Uterus (tissue), 3 donors: ENCODE measurements at regions not wholly inside any gene's neighbourhood (a gene's known extent, or its start where the extent isn't known, plus 50 kb on each side); places are given as distances from the start of the nearest gene placed in this dataset.

Source experiments
- DNase-seq, 2 donors: peaks; one replicate each; pipeline ENCODE4 v3.0.0-alpha.2; 2019 to 2020
- H3K27ac ChIP-seq, 2 donors: fragments of 200-600 bp; sonication (generic); 1 replicate in 1 of 2; 2 replicates in 1 of 2; pipeline ENCODE4 v1.5.1; 2016 to 2018
- H3K27me3 ChIP-seq, 2 donors: fragments of 200-600 bp; sonication (generic); one replicate each; pipeline ENCODE4 v1.5.1; 2018 to 2019; ENCODE audit warnings: control low read depth in 1 of 2
- H3K36me3 ChIP-seq, 2 donors: fragments of 200-600 bp; sonication (generic); one replicate each; pipeline ENCODE4 v1.5.1; 2019; ENCODE audit warnings: control low read depth in 1 of 2
- H3K4me1 ChIP-seq, 2 donors: fragments of 200-600 bp; sonication (generic); one replicate each; pipeline ENCODE4 v1.5.1; 2018 to 2019; ENCODE audit warnings: control low read depth in 1 of 2
- H3K4me3 ChIP-seq, 2 donors: fragments of 200-600 bp; sonication (generic); 1 replicate in 1 of 2; 2 replicates in 1 of 2; pipeline ENCODE4 v1.5.1; 2018 to 2019; ENCODE audit warnings: mild to moderate bottlenecking in 1 of 2
- H3K9me3 ChIP-seq, 2 donors: fragments of 200-600 bp; sonication (generic); one replicate each; pipeline ENCODE4 v1.5.1; 2019; ENCODE audit warnings: control low read depth in 1 of 2
- POLR2A ChIP-seq, 2 donors: fragments of 450-650 bp; IDR thresholded peaks; one replicate each; pipeline ENCODE4 v1.6.1; 2016; ENCODE audit warnings: antibody characterized with exemption in 2 of 2, mild to moderate bottlenecking in 1 of 2, moderate library complexity in 1 of 2
- intact Hi-C: fragments of 100-400 bp; cut with DNase I; formaldehyde crosslinking; loops from one replicate; pipeline ENCODE4 v1.15.1; 2023; ENCODE audit warnings: low total_unique reads
- TF ChIP-seq, protein P1 (sequence below), 4 experiments: fragments of 200-600 bp in 2 of 4; fragments of 450-650 bp in 2 of 4; sonication (generic) in 2 of 4; IDR thresholded peaks; one replicate each; pipeline ENCODE4 v1.5.1; 2016 to 2019; ENCODE audit warnings: antibody characterized with exemption in 4 of 4, mild to moderate bottlenecking in 2 of 4, moderate library complexity in 1 of 4
- donor health status: DM: yes; HTN: yes; CAD: no.

DNA sequence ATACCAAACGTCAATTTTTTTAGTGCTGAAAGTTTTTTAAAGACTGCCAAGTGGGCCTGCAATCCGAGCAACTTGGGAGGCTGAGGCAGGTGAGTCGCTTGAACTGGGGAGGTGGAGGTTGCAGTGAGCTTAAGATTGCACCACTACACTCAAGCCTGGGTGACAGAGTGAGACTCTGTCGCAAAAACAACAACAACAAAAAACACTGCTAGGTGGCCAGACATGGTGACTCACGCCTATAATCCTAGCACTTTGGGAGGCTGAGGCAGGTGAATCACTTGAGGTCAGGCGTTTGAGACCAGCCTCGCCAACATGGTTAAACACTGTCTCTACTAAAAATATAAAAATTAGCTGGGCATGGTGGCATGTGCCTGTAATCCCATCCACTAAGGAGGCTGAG lies 202.8 kb upstream of the COPS8 start:
- no peak for TF ChIP-seq POLR2A (IDR thresholded peaks at IDR 0.05)
- TF ChIP-seq, protein P1, sequence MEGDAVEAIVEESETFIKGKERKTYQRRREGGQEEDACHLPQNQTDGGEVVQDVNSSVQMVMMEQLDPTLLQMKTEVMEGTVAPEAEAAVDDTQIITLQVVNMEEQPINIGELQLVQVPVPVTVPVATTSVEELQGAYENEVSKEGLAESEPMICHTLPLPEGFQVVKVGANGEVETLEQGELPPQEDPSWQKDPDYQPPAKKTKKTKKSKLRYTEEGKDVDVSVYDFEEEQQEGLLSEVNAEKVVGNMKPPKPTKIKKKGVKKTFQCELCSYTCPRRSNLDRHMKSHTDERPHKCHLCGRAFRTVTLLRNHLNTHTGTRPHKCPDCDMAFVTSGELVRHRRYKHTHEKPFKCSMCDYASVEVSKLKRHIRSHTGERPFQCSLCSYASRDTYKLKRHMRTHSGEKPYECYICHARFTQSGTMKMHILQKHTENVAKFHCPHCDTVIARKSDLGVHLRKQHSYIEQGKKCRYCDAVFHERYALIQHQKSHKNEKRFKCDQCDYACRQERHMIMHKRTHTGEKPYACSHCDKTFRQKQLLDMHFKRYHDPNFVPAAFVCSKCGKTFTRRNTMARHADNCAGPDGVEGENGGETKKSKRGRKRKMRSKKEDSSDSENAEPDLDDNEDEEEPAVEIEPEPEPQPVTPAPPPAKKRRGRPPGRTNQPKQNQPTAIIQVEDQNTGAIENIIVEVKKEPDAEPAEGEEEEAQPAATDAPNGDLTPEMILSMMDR (IDR thresholded peaks at IDR 0.05), result no peak
- Histone ChIP-seq H3K9me3 (no peaks in the 10 kb centered on the region), H3K36me3 (no peaks in the 10 kb centered on the region), H3K27me3 (no peaks in the 10 kb centered on the region), H3K27ac (no peak overlapping the region), H3K4me3 (no peak overlapping the region), H3K4me1 (no peaks in the 10 kb centered on the region)
- DNase-seq, result no peak
- intact Hi-C loops, result no loop called here

DNA sequence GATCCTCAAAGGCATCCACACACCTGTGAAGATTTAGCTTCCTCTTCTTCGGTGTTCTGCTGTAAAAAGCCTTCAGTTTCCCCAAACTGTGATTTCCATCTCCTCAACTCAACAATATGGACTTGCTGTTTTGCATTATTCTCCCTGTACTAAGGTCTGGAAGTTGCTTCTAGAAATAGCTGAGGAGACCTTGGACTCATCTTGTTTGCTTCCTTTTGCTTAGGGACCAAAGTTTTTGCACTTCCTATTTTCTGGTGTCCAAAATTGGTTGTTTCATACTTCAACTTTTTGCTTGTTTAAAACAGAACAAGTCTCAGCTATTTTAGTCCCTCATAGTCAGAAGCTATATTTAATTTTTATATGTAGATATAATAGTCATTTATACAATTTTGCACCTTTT lies 201.9 kb upstream of the COPS8 start:
- no peaks in the 10 kb centered on the region for H3K36me3 ChIP-seq
- no peak for DNase-seq
- H3K27ac ChIP-seq, result no peak overlapping the region
- H3K27me3 ChIP-seq, result no peaks in the 10 kb centered on the region
- no peaks in the 10 kb centered on the region for H3K9me3 ChIP-seq
- TF ChIP-seq, protein P1 (IDR thresholded peaks at IDR 0.05), result no peak
- no peak for TF ChIP-seq POLR2A (IDR thresholded peaks at IDR 0.05)
- H3K4me1 ChIP-seq, result no peaks in the 10 kb centered on the region
- intact Hi-C loops, result no loop called here
- H3K4me3 ChIP-seq, result no peak overlapping the region

- intact Hi-C loops, result no loop called here
- TF ChIP-seq POLR2A (IDR thresholded peaks at IDR 0.05), result no peak
- TF ChIP-seq, protein P1 (IDR thresholded peaks at IDR 0.05), result no peak
- no peak overlapping the region for H3K27ac ChIP-seq
- H3K4me1 ChIP-seq, result no peaks in the 10 kb centered on the region
- H3K27me3 ChIP-seq, result no peaks in the 10 kb centered on the region
- no peaks in the 10 kb centered on the region for H3K36me3 ChIP-seq
- no peak overlapping the region for H3K4me3 ChIP-seq
- DNase-seq, result no peak
- H3K9me3 ChIP-seq, result no peaks in the 10 kb centered on the region
Measured at GRCh38 chr2:236884569-236885175, 201.0 kb upstream of the COPS8 start.

- no peaks in the 10 kb centered on the region for H3K4me1 ChIP-seq
- no peak overlapping the region for H3K4me3 ChIP-seq
- no peaks in the 10 kb centered on the region for H3K36me3 ChIP-seq
- no peak for TF ChIP-seq POLR2A (IDR thresholded peaks at IDR 0.05)
- TF ChIP-seq, protein P1 (IDR thresholded peaks at IDR 0.05), result no peak
- no peak for DNase-seq
- H3K27me3 ChIP-seq, result no peaks in the 10 kb centered on the region
- no peaks in the 10 kb centered on the region for H3K9me3 ChIP-seq
- intact Hi-C loops, result no loop called here
- H3K27ac ChIP-seq, result no peak overlapping the region
Measured at GRCh38 chr2:236886456-236886855, 199.2 kb upstream of the COPS8 start.

- TF ChIP-seq, protein P1 (IDR thresholded peaks at IDR 0.05), result no peak
- TF ChIP-seq POLR2A (IDR thresholded peaks at IDR 0.05), result no peak
- Histone ChIP-seq H3K27ac (peak overlapping the region; percentile 74 to 87), H3K4me3 (no peak overlapping the region), H3K36me3 (no peaks in the 10 kb centered on the region), H3K9me3 (no peaks in the 10 kb centered on the region), H3K4me1 (no peaks in the 10 kb centered on the region), H3K27me3 (no peaks in the 10 kb centered on the region)
- intact Hi-C loops, result no loop called here
- DNase-seq, result peak in 1 of 2 donors; percentile 37
Measured at GRCh38 chr2:236887531-236887930, 198.2 kb upstream of the COPS8 start.
